ENCODE measurements at regions not wholly inside any gene's neighbourhood (a gene's known extent, or its start where the extent isn't known, plus 50 kb on each side); places are given as distances from the start of the nearest gene placed in this dataset.

- BruUV-seq (replicated peaks), result no TSS peak
- Histone ChIP-seq H3K9me3 (replicated peaks; ENCODE audit: control insufficient read depth, insufficient read depth, low read length) (no peaks in the 10 kb centered on the region), H3K9ac (replicated peaks; ENCODE audit: extremely low read depth, insufficient read depth, low read length) (no peak overlapping the region), H4K20me1 (replicated peaks; ENCODE audit: control insufficient read depth, extremely low read depth, insufficient read depth, low read length) (no peaks in the 10 kb centered on the region), H3K4me3 (replicated peaks in 1 of 3; ENCODE audit: insufficient read depth in 1 of 3, low read depth in 1 of 3, low read length in 3 of 3) (no peak overlapping the region), H3K36me3 (ENCODE audit: control insufficient read depth in 2 of 2, extremely low read depth in 1 of 2, insufficient read depth in 2 of 2, low read length in 2 of 2) (no peaks in the 10 kb centered on the region), H3K4me2 (ENCODE audit: insufficient read depth, low read length) (no peak overlapping the region), H2AFZ (ENCODE audit: low read depth, low read length) (no peak overlapping the region), H3K4me1 (ENCODE audit: control insufficient read depth, extremely low read depth, insufficient read depth, low read length) (no peaks in the 10 kb centered on the region), H3K79me2 (ENCODE audit: control insufficient read depth, insufficient read depth, low read length) (no peaks in the 10 kb centered on the region), H3K27me3 (ENCODE audit: control insufficient read depth in 2 of 2, insufficient read depth in 2 of 2, low read length in 2 of 2) (no peaks in the 10 kb centered on the region), H3K9me1 (replicated peaks; ENCODE audit: control insufficient read depth, extremely low read depth, insufficient read depth, low read length) (no peaks in the 10 kb centered on the region), H3K27ac (ENCODE audit: insufficient read depth, low read depth, low read length) (no peak overlapping the region)
- FAIRE-seq (no peak), DNase-seq (ENCODE audit: low read depth, low spot score) (no peak)
- no peak for TF ChIP-seq FOS (IDR thresholded peaks at IDR 0.05; ENCODE audit: borderline replicate concordance, insufficient read depth, low read length)
- no peak for TF ChIP-seq POLR2A (IDR thresholded peaks at IDR 0.05; ENCODE audit: low read depth, low read length)
- TF ChIP-seq CTCF (IDR thresholded peaks at IDR 0.05; ENCODE audit: extremely low read depth in 1 of 2, insufficient read depth in 1 of 2, low read depth in 1 of 2, low read length in 2 of 2), result no peak
- no peak for TF ChIP-seq MYC (IDR thresholded peaks at IDR 0.05; ENCODE audit: low read depth, low read length)
- TF ChIP-seq GATA2 (IDR thresholded peaks at IDR 0.05; ENCODE audit: insufficient read depth, insufficient read length, low read depth, low read length), result no peak
- dilution Hi-C loops (cut with MboI; ENCODE audit: extremely low pct_ligation_motif_present, low sequenced_read_pairs) (no loop called here), intact Hi-C loops (cut with micrococcal nuclease) (no loop called here)
- POLR2A ChIA-PET, result no interaction called here
- CTCF ChIA-PET, result no interaction called here
Observed at GRCh38 chr1:193513032-193513431, 326.6 kb upstream of the B3GALT2 start.

- ChIA-PET CTCF (no interaction called here), POLR2A (no interaction called here)
- no peaks in the 10 kb centered on the region for H3K79me2 ChIP-seq (ENCODE audit: control insufficient read depth, insufficient read depth, low read length)
- H4K20me1 ChIP-seq (replicated peaks; ENCODE audit: control insufficient read depth, extremely low read depth, insufficient read depth, low read length), result no peaks in the 10 kb centered on the region
- H2AFZ ChIP-seq (ENCODE audit: low read depth, low read length), result no peak overlapping the region
- H3K27ac ChIP-seq (ENCODE audit: insufficient read depth, low read depth, low read length), result no peak overlapping the region
- no peak overlapping the region for H3K9ac ChIP-seq (replicated peaks; ENCODE audit: extremely low read depth, insufficient read depth, low read length)
- no peaks in the 10 kb centered on the region for H3K36me3 ChIP-seq (ENCODE audit: control insufficient read depth in 2 of 2, extremely low read depth in 1 of 2, insufficient read depth in 2 of 2, low read length in 2 of 2)
- no peaks in the 10 kb centered on the region for H3K9me1 ChIP-seq (replicated peaks; ENCODE audit: control insufficient read depth, extremely low read depth, insufficient read depth, low read length)
- dilution Hi-C loops (cut with MboI; ENCODE audit: extremely low pct_ligation_motif_present, low sequenced_read_pairs), result no loop called here
- no TSS peak for BruUV-seq (replicated peaks)
- TF ChIP-seq EZH2 (IDR thresholded peaks at IDR 0.05; ENCODE audit: borderline replicate concordance, low read depth, low read length, severe bottlenecking) (no peak), MYC (IDR thresholded peaks at IDR 0.05; ENCODE audit: low read depth, low read length) (no peak), GATA2 (IDR thresholded peaks at IDR 0.05; ENCODE audit: insufficient read depth, insufficient read length, low read depth, low read length) (no peak), POLR2A (IDR thresholded peaks at IDR 0.05; ENCODE audit: low read depth, low read length) (no peak), CTCF (IDR thresholded peaks at IDR 0.05; ENCODE audit: extremely low read depth in 1 of 2, insufficient read depth in 1 of 2, low read depth in 1 of 2, low read length in 2 of 2) (no peak), FOS (IDR thresholded peaks at IDR 0.05; ENCODE audit: borderline replicate concordance, insufficient read depth, low read length) (no peak), POLR2AphosphoS5 (IDR thresholded peaks at IDR 0.05; ENCODE audit: insufficient read depth, low read depth, low read length) (no peak), MAX (IDR thresholded peaks at IDR 0.05; ENCODE audit: insufficient read depth, insufficient read length) (no peak), JUN (IDR thresholded peaks at IDR 0.05; ENCODE audit: borderline replicate concordance, insufficient read depth, insufficient read length, low read depth) (no peak)
- H3K4me3 ChIP-seq (replicated peaks in 1 of 3; ENCODE audit: insufficient read depth in 1 of 3, low read depth in 1 of 3, low read length in 3 of 3), result no peak overlapping the region
- no peaks in the 10 kb centered on the region for H3K27me3 ChIP-seq (ENCODE audit: control insufficient read depth in 2 of 2, insufficient read depth in 2 of 2, low read length in 2 of 2)
- FAIRE-seq, result no peak
- DNase-seq (ENCODE audit: low read depth, low spot score), result no peak
- no peaks in the 10 kb centered on the region for H3K4me1 ChIP-seq (ENCODE audit: control insufficient read depth, extremely low read depth, insufficient read depth, low read length)
- intact Hi-C loops (cut with micrococcal nuclease), result no loop called here
- H3K4me2 ChIP-seq (ENCODE audit: insufficient read depth, low read length), result no peak overlapping the region
- H3K9me3 ChIP-seq (replicated peaks; ENCODE audit: control insufficient read depth, insufficient read depth, low read length), result no peaks in the 10 kb centered on the region
Observed at GRCh38 chr1:193504920-193505319, 318.5 kb upstream of the B3GALT2 start.
